SU-DHL-6 (cell line): ENCODE measurements at regions not wholly inside any gene's neighbourhood (a gene's known extent, or its start where the extent isn't known, plus 50 kb on each side); places are given as distances from the start of the nearest gene placed in this dataset.
"Not testable (repeated sequence)": the region's sequence is repeated elsewhere in the genome, so short reads cannot be mapped to it uniquely, and the experiment has no call there.

Experiments
- H2AFZ ChIP-seq: fragments of 200-600 bp; sonication (generic); 2 replicates; pipeline ENCODE4 v1.6.1; 2014; ENCODE audit warnings: low read depth, mild to moderate bottlenecking, moderate library complexity, mixed read lengths, antibody characterized with exemption, low read length; ENCODE audit not compliant: severe bottlenecking
- H3F3A ChIP-seq: fragments of 200-600 bp; shearing (Covaris generic); 2 replicates; pipeline ENCODE4 v1.6.0; 2016; ENCODE audit warnings: antibody characterized with exemption, mild to moderate bottlenecking; ENCODE audit not compliant: insufficient read depth
- H3K27ac ChIP-seq: fragments of 200-600 bp; sonication (generic); 2 replicates; pipeline ENCODE4 v1.5.1; 2016; ENCODE audit warnings: low read depth, mild to moderate bottlenecking, low read length, moderate library complexity, mixed read lengths
- H3K27me3 ChIP-seq: fragments of 200-600 bp; sonication (generic), shearing (Covaris generic); 2 replicates; pipeline ENCODE4 v1.6.0; 2014; ENCODE audit warnings: mild to moderate bottlenecking, low read length
- H3K36me3 ChIP-seq: fragments of 200-600 bp; sonication (generic); 2 replicates; pipeline ENCODE4 v1.6.1; 2014; ENCODE audit warnings: mild to moderate bottlenecking, low read length, mixed read lengths
- H3K4me2 ChIP-seq: fragments of 300-600, 200-600 bp; shearing (Covaris generic), sonication (generic); 2 replicates; pipeline ENCODE4 v1.6.0; 2014; ENCODE audit warnings: low read length, low read depth, mild to moderate bottlenecking; ENCODE audit not compliant: poor library complexity, severe bottlenecking
- H3K4me3 ChIP-seq: fragments of 200-600 bp; sonication (generic); 2 replicates; pipeline ENCODE4 v1.5.1; 2014; ENCODE audit warnings: antibody characterized with exemption, low read length, mild to moderate bottlenecking, mixed read lengths; ENCODE audit not compliant: insufficient read depth, poor library complexity, severe bottlenecking
- H3K79me2 ChIP-seq: fragments of 200-600 bp; sonication (generic); 2 replicates; pipeline ENCODE4 v1.6.1; 2014; ENCODE audit warnings: mild to moderate bottlenecking, low read length, moderate library complexity; ENCODE audit not compliant: insufficient read depth
- H3K9ac ChIP-seq: fragments of 200-600 bp; sonication (generic); 2 replicates; pipeline ENCODE4 v1.7.0; 2014; ENCODE audit warnings: mild to moderate bottlenecking, low read length
- H3K9me2 ChIP-seq: fragments of 200-600 bp; sonication (generic); replicated peaks from 2 replicates; pipeline ENCODE4 v1.6.1; 2014; ENCODE audit warnings: low read length; ENCODE audit not compliant: insufficient read depth
- H3K9me3 ChIP-seq: fragments of 200-600 bp; sonication (generic); 2 replicates; pipeline ENCODE4 v1.6.1; 2014; ENCODE audit warnings: low read length, mixed read lengths; ENCODE audit not compliant: insufficient read depth
- H4K20me1 ChIP-seq: fragments of 200-600 bp; sonication (generic); 2 replicates; pipeline ENCODE4 v1.6.1; 2014; ENCODE audit warnings: low read depth, mild to moderate bottlenecking, antibody characterized with exemption, low read length, moderate library complexity, mixed read lengths
- EZH2phosphoT487 ChIP-seq: fragments of 200-600 bp; sonication (generic), shearing (Covaris generic); conservative IDR thresholded peaks from 2 replicates; pipeline ENCODE4 v1.6.1; 2018; ENCODE audit warnings: mild to moderate bottlenecking, antibody characterized with exemption, low read length, moderate library complexity, mixed read lengths
- TF ChIP-seq, protein P1 (sequence below): fragments of 200-600 bp; sonication (generic); IDR thresholded peaks from one replicate; pipeline ENCODE4 v1.5.1; 2017; ENCODE audit warnings: antibody characterized with exemption, mild to moderate bottlenecking, low read length, moderate library complexity; ENCODE audit not compliant: insufficient read depth, poor library complexity, severe bottlenecking

DNA sequence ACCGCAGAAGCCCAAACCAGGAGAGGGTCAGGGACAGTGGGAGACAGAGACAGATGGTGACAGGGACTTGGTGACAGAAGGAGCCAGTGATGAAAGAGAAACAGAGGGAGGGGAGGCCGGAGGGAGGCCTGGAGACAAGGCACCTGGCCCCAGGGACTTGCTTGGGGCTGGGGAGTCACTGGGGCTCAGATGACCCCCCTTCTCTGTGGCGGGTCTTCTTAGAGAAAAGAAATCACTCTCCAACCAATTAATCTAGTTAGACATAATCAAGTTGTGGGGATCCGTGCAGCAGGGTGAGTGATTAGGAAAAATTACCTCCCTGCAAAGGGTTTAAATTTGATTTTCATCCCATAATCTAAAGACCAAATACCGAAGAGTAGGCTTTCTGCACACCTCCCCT is 519.8 kb downstream of the PTPRU start:
- H3F3A ChIP-seq, result no peaks in the 10 kb centered on the region
- no peaks in the 10 kb centered on the region for H3K27me3 ChIP-seq
- no peak overlapping the region for H3K4me3 ChIP-seq
- H2AFZ ChIP-seq, result no peak overlapping the region
- H3K9me2 ChIP-seq, result no peaks in the 10 kb centered on the region
- no peak overlapping the region for H3K4me2 ChIP-seq
- no peak overlapping the region for H3K9ac ChIP-seq
- H3K27ac ChIP-seq, result no peak overlapping the region
- H3K79me2 ChIP-seq, result no peaks in the 10 kb centered on the region
- TF ChIP-seq, protein P1, sequence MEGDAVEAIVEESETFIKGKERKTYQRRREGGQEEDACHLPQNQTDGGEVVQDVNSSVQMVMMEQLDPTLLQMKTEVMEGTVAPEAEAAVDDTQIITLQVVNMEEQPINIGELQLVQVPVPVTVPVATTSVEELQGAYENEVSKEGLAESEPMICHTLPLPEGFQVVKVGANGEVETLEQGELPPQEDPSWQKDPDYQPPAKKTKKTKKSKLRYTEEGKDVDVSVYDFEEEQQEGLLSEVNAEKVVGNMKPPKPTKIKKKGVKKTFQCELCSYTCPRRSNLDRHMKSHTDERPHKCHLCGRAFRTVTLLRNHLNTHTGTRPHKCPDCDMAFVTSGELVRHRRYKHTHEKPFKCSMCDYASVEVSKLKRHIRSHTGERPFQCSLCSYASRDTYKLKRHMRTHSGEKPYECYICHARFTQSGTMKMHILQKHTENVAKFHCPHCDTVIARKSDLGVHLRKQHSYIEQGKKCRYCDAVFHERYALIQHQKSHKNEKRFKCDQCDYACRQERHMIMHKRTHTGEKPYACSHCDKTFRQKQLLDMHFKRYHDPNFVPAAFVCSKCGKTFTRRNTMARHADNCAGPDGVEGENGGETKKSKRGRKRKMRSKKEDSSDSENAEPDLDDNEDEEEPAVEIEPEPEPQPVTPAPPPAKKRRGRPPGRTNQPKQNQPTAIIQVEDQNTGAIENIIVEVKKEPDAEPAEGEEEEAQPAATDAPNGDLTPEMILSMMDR, result no peak
- TF ChIP-seq EZH2phosphoT487, result no peak
- H3K9me3 ChIP-seq, result no peaks in the 10 kb centered on the region
- no peaks in the 10 kb centered on the region for H3K36me3 ChIP-seq
- no peaks in the 10 kb centered on the region for H4K20me1 ChIP-seq

DNA sequence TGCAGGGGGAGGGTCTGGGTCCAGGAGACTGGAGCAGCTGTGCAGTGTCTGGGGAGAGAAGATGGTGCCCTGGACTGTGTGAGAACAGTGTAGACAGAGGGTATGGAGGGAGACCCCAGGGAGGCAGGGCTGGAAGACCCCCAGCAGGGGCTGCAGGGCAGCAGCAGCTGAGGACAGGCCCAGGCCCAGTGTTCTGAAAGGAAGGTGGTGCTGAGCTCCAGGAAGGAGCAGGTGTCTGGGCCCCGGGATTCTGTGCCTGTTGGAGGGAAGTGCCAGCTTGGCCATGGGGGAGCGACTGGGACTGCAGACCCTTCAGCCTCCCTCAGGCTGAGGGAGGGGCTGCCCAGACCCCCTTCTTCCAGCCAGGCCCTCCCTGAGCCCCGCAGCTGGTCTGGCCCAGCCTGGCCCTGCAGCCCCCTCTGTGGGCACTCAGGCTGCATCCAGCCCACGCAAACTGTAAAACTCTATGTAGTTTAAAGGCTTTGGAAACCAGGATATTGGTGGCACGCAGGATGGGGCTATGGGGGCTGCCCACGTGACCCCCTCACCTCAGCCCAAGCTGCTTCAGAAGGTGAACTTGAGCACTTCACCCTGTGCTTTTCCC is 519.2 kb downstream of the PTPRU start:
- not testable (repeated sequence) for H4K20me1 ChIP-seq, H3K79me2 ChIP-seq, H2AFZ ChIP-seq, H3K4me3 ChIP-seq, H3K9ac ChIP-seq, H3K27me3 ChIP-seq, H3K27ac ChIP-seq, H3K9me2 ChIP-seq, H3K4me2 ChIP-seq, H3F3A ChIP-seq, H3K36me3 ChIP-seq, H3K9me3 ChIP-seq

DNA sequence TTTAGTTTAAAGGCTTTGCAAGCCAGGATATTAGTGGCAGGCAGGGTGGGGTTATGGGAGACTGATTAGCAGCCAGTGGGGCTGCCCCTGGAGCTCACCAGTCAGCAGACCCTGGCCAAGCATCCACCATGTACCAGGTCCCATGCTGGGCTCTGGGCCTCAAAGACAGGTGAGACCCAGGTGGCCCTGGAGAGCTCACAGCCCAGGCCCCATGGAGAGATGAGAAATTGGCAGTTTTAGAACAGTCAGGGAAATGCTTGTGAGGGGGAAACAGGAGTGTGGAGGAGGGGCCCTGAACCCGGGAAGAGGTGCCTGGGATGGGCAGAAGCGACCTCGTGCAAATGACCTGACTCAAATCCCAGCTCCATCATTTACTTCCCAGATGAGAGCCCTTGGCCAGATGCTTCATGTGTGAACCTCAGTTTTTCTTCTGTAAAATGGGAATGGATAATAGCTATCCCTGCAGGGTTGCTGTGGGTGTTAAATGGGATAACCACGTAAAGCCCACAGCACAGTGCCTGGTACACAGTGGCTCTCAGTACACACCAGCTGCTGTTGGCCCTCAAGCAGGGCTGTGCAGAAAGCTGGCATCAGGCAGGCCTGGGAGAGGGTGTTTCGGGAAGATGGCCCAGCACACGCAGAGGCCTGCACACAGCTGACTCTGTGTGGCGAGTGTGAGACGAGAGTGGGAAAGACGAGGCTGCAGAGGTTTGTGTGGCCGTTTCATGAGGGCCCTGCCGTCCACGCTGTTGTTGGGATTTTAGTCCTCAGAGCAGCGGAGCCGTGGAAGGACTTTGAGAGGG is 518.5 kb downstream of the PTPRU start:
- Histone ChIP-seq H3K4me2 (no peak overlapping the region), H2AFZ (no peak overlapping the region), H3K4me3 (no peak overlapping the region), H3K9me3 (no peaks in the 10 kb centered on the region), H3K79me2 (no peaks in the 10 kb centered on the region), H3K27ac (no peak overlapping the region), H3F3A (no peaks in the 10 kb centered on the region), H3K9ac (no peak overlapping the region), H4K20me1 (no peaks in the 10 kb centered on the region), H3K36me3 (no peaks in the 10 kb centered on the region), H3K27me3 (no peaks in the 10 kb centered on the region; the same call in 1 of the 2 replicates), H3K9me2 (no peaks in the 10 kb centered on the region)
- no peak for TF ChIP-seq EZH2phosphoT487

DNA sequence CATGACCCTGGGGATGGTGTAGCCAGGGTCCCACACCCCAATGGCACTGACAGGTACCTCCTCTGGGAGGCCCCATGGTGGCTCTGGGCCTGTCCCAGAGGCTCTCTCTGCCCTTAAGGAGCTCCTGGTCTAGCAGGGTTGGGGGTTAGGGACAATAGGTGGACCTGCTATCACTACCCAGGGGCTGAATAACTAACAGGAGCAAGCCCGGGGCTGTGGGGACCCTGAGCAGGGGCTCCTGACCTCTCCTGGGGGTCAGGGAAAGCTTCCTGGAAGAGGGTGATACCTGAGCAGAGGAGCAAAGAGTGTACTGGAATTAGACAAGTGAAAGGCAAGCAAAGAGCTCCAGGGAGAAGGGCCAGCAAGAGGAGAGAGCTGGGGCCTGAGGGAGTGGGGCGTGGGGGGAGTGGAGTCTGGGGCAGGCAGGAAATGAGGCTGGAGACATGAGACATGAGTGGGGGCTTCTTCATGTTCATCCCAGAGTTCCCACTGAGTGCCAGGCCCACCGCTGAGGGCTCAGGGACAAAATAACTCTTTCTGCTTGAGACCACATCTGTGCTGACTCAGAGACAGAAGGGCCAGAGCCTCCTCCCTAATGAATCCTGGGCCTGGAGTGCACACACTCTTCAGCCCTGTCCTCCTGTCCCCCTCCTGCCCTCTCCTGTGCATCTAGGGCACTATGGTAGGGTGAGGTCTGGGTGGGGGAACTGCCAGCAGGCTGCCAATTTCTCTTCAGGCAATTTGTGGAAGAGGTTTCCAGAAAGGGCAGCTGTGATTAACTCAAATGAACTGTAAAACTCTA is 517.6 kb downstream of the PTPRU start:
- Histone ChIP-seq H3F3A (no peaks in the 10 kb centered on the region), H3K9me3 (no peaks in the 10 kb centered on the region), H3K27ac (no peak overlapping the region), H2AFZ (no peak overlapping the region), H3K27me3 (no peaks in the 10 kb centered on the region; the same call in 1 of the 2 replicates), H3K9me2 (no peaks in the 10 kb centered on the region), H3K79me2 (no peaks in the 10 kb centered on the region), H3K4me3 (no peak overlapping the region), H3K36me3 (no peaks in the 10 kb centered on the region), H3K9ac (no peak overlapping the region), H3K4me2 (no peak overlapping the region), H4K20me1 (no peaks in the 10 kb centered on the region)
- TF ChIP-seq EZH2phosphoT487, result no peak
- TF ChIP-seq, protein P1, result no peak
